Erythroblast (primary cell): ENCODE measurements at regions not wholly inside any gene's neighbourhood (a gene's known extent, or its start where the extent isn't known, plus 50 kb on each side); places are given as distances from the start of the nearest gene placed in this dataset.

Source experiments
- DNase-seq, 2 experiments: peaks; one replicate each; lab custom pipeline; 2025; lab: John Stamatoyannopoulos, UW
- GATA1 ChIP-seq: IDR thresholded peaks from 2 replicates; pipeline ENCODE4 v1.6.1; 2011; ENCODE audit warnings: low read depth, mild to moderate bottlenecking, control low read depth, low read length, moderate library complexity
- POLR2A ChIP-seq: IDR thresholded peaks from 2 replicates; pipeline ENCODE4 v1.6.1; 2011; ENCODE audit warnings: mild to moderate bottlenecking, low read length

- TF ChIP-seq POLR2A (no peak), GATA1 (no peak)
- DNase-seq: no peak
Measured at GRCh38 chr2:220509966-220510365, 882.5 kb downstream of the SLC4A3 start.

- no peak for DNase-seq
- TF ChIP-seq POLR2A (no peak), GATA1 (no peak)
Measured at GRCh38 chr2:220510668-220511067, 883.2 kb downstream of the SLC4A3 start.

- no peak for TF ChIP-seq POLR2A
- TF ChIP-seq GATA1: no peak
- no peak for DNase-seq
Measured at GRCh38 chr2:220512419-220512818, 885.0 kb downstream of the SLC4A3 start.

GRCh38 chr2:220513573-220514288 lies 886.3 kb downstream of the SLC4A3 start:
- TF ChIP-seq POLR2A (no peak), GATA1 (no peak)
- DNase-seq: no peak

- TF ChIP-seq GATA1 (no peak), POLR2A (no peak)
- no peak for DNase-seq
Measured at GRCh38 chr2:220521551-220521950, 894.1 kb downstream of the SLC4A3 start.

- DNase-seq: no peak
Measured at GRCh38 chr2:220528180-220528675, 900.8 kb downstream of the SLC4A3 start.

GRCh38 chr2:220531216-220531615 lies 903.8 kb downstream of the SLC4A3 start:
- TF ChIP-seq POLR2A: no peak
- DNase-seq: no peak

More at GRCh38 chr2:220528180-220528675, 900.8 kb downstream of the SLC4A3 start:
- no peak for TF ChIP-seq GATA1
- TF ChIP-seq POLR2A: no peak

- peak; percentile 1 to 16 for DNase-seq
- TF ChIP-seq GATA1: no peak
- no peak for TF ChIP-seq POLR2A
Measured at GRCh38 chr2:220533485-220533884, 906.1 kb downstream of the SLC4A3 start.

GRCh38 chr2:220539481-220539880 lies 912.1 kb downstream of the SLC4A3 start:
- TF ChIP-seq GATA1 (no peak), POLR2A (no peak)
- DNase-seq: no peak

GRCh38 chr2:220544049-220544448 lies 916.6 kb downstream of the SLC4A3 start:
- no peak for TF ChIP-seq GATA1
- no peak for TF ChIP-seq POLR2A
- DNase-seq: no peak

- TF ChIP-seq POLR2A (no peak), GATA1 (no peak)
- no peak for DNase-seq
Measured at GRCh38 chr2:220550995-220551700, 923.7 kb downstream of the SLC4A3 start.

- no peak for TF ChIP-seq POLR2A
- no peak for TF ChIP-seq GATA1
- DNase-seq: no peak
Measured at GRCh38 chr2:220552790-220553535, 925.5 kb downstream of the SLC4A3 start.

- no peak for DNase-seq
- TF ChIP-seq GATA1: no peak
- TF ChIP-seq POLR2A: no peak
Measured at GRCh38 chr2:220555961-220556630, 928.7 kb downstream of the SLC4A3 start.

GRCh38 chr2:220556658-220557057 lies 929.2 kb downstream of the SLC4A3 start:
- TF ChIP-seq POLR2A: no peak
- no peak for TF ChIP-seq GATA1
- DNase-seq: no peak
